HG03097 (cell line): ENCODE measurements at regions not wholly inside any gene's neighbourhood (a gene's known extent, or its start where the extent isn't known, plus 50 kb on each side); places are given as distances from the start of the nearest gene placed in this dataset.
A peak's percentile ranks its signal among the peaks of the same experiment; 100 is the strongest.

Experiments
- ATAC-seq: cut with Tn5 transposase; IDR thresholded peaks from one replicate; pipeline ENCODE4 v1.9.1; 2021; ENCODE audit not compliant: unreplicated experiment, low FRiP score

DNA sequence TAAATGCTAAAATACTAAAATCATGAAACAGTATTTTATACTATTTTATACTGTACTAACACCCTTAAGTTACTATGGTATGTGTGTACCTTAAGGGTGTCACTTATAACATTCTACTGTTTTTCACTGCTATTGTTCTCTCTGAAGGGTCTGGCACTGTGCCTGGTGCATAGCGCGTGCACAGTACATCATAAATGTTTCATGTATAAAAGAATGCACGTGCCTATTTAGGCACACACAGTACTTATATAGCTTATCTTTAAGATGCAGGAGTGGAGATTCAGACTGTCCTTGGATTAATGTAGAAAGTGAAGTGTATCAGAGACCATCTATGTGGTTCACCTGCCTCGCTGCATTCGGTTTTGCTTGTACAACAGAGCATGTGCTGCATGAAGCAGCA is 64.0 kb upstream of the SGK1 start:
- no peak for ATAC-seq

DNA sequence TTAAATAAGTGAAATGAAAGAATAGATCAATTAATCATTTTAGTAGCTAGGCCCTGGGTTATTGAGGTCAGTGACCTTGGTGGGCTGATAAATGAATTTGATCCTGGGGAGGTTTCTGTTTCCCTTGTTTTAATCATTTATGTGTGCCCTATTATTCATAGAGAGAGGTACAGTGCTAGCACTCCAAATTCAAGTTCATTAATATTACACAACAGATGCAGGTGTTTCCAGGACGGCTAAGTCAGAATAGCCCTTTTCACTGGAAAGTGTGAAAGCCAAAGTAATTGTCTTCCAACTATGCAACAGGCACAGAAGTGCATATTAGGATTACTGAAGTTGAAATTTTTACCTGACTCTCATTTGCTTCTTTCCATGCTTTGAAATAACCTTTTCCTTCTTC is 61.7 kb upstream of the SGK1 start:
- ATAC-seq = no peak

DNA sequence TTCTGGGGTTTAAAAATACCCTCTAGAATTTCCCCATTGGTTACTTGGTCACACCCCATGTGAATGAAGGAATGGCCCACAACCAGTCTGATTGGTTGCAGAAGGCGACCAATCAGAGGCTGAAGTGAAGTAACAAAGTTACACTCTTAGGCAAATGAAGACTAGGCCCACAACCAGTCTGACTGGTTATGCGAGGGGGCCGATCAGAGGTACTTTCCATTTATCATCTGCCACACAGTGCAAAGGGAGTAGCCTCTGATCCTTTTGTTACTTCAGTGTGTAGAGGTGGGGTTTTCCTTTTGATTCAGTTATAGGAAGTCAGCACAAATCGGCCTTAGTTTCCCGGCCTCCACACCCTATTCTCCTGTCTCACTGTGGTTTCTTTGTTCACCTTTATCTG is 61.2 kb upstream of the SGK1 start:
- peak; percentile 87 for ATAC-seq

DNA sequence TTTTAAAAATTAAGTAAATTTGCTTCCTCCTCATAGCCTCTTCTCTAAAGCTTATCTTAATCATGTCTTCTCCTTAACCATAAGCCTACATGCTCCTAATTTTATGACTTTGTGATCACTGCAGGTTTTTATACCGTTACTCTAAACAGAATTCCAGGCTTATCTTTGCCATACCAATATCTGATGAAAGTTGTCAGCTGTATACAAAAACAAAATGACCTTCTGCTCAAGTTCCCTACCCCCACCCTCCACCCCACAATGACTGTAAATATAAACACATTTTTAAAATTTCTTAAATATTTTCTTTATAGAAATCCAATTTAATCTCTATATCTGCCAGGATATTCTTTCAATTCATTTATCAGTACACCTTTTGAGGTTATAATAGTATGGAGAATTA is 60.5 kb upstream of the SGK1 start:
- no peak for ATAC-seq

DNA sequence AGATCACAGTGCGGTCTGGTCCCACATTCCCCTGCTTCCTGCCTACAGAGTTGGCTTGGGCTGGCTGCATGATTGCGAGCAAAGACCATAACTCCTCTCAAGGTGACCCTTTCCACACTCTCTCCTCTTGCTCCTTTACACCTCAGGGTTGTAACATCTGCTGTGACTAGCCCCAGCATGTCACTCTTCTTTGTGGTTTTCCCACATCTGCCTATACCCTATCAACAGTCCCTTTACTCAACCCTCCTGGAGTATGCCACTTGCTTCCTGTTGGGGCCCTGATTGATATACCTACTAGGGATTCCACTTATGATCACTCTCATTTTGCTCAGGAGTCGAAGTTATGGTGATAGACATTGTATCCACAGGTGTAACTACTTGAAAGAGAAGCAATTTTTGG is 58.9 kb upstream of the SGK1 start:
- ATAC-seq = no peak

DNA sequence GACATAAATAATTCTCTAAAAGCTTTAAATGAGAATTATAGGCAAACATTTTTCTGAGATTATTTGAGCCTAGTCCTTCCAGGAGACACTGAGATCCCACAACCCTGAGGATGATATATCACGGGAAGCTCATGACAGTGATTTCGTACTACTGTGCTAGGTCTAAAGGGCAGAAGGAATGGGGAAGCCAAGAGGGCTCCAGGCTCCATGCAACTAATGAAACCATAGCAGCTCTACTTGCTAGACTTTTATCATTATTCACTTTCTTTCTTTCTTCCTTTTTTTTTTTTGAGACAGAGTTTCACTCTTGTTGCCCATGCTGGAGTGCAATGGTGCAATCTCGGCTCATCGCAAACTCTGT is 57.3 kb upstream of the SGK1 start:
- no peak for ATAC-seq

DNA sequence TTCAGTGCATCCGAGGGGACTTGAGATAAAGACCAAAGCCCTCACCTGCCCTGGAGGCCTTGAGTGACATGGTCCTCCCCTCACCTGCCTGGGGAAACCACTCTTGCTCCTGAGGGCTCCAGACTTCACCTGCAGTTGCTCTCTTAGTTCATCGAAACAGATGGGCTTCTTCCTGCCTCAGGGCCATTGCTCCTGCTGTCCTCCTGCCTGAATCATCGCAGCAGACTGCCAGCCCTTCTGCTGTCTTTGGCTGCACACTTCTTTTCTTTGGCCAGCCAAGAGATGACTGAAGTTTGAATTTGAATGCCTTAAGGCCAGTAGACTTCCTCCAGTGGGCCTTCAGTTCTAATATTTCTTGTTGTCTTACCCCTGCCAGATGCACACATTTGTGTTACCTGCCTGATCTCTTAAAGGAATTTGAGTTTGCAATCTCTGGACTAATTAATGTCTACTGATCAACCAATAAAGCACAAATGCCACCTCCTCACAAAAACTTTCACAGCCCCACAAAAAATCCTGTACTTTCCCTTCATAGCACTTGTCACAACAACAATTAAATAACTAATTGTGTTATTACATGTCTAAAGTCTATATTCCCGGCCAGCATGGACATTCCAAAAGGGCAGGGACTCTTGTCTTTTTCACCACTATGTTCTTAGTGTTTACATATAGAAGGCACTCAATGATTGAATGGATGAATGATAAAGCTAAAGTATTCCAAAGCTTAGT is 56.7 kb upstream of the SGK1 start:
- ATAC-seq = no peak

DNA sequence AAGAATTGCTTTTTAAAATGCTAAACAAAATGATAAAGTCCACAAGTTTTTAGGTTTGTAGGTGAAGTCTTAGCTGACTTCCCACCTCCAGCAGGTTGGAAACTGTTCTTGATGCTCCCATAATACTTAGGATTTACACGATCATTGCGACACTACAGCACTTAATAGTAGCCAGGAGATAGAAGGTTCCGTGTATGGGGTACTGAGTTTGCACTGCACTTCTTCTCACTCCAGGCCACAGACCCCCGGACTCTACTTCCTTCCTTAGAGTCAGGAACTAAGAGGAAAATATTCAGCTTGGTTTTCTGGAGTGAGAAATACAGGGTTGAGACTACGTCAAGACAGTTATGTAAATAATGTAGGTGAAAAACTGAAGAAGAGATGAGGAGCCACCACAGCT is 56.1 kb upstream of the SGK1 start:
- no peak for ATAC-seq

DNA sequence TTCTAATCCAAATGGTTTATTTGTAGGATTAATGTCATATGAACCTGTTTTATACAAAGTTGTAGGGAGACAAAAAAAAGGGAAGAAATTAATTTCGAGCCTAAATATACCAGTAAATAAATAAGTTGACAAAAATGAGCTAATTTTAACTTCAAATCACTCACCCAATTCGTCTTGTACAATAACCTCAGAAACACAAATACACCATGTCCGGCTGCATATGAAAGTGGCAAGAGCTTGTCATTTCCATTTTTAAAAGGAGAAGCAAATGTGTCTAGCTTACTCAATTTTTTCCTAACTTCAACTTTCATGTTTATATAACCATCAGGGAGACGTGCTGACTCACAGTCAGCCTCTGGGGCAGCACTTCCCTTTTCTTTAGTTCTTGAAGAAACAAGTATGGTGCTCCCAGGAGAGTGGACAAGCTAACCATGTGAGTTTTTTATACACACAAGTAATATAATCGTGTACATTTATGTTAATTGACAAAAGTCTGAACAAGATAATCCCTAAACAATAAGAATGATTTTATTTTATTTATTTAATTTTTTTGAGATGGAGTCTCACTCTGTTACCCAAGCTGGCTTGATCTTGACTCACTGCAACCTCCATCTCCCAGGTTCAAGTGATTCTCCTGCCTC is 55.5 kb upstream of the SGK1 start:
- peak; percentile 87 for ATAC-seq

DNA sequence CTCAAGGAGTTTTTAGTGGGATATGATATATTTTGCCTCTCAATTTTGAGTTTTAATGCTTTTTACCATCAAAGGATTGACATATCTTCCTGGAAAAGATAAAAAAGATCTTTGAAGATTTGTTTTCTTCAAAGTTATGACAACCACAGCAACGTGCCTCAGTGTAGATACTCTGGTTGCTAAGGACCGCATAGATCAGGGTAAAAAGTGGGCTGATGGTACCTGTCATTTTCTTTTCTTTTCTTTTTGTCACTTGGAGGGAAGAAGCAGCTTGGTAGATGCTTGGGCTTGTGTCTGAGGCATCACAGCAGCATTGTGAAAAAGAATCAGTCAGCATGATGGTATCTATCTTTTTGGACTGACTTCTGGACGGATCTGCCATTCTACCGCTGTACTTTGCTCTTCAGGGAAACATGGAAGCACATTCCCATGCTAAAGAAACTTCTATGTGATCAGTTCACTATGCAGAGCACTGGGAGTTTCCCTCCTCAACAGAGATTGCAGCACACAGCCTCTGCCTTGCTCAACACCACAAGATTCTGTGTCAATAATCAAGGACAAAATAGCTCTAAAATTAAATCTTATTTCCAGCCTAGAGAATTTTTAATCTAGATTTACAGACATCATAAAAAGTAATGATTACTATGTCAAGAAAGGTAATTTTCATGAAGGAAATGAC is 54.8 kb upstream of the SGK1 start:
- no peak for ATAC-seq

DNA sequence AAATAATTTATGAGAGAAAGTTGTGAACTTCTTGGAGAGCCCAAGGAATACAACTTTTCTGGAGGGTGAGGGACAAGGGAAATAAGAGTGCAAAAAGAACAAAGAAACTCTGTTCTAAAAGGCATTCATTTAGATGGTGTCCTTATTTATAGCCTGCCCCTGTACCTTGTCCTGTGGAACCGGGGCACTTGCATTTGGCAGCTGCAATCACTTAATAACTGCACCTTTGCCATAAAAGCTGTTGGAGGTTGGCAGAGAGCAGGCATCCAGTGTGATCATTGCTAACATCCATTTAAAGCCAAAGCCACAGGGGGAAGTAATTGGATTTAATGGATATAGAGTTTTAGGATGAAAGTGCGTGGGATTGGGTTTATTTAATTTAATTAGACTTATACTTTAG is 50.8 kb upstream of the SGK1 start:
- no peak for ATAC-seq
